Erythroblast (primary cell): ENCODE measurements at regions not wholly inside any gene's neighbourhood (a gene's known extent, or its start where the extent isn't known, plus 50 kb on each side); places are given as distances from the start of the nearest gene placed in this dataset.

ENCODE experiments used
- DNase-seq, 2 experiments: peaks; one replicate each; lab custom pipeline; 2025; lab: John Stamatoyannopoulos, UW
- GATA1 ChIP-seq: IDR thresholded peaks from 2 replicates; pipeline ENCODE4 v1.6.1; 2011; ENCODE audit warnings: low read depth, mild to moderate bottlenecking, control low read depth, low read length, moderate library complexity
- POLR2A ChIP-seq: IDR thresholded peaks from 2 replicates; pipeline ENCODE4 v1.6.1; 2011; ENCODE audit warnings: mild to moderate bottlenecking, low read length

- no peak for DNase-seq
- TF ChIP-seq POLR2A = no peak
- TF ChIP-seq GATA1 = no peak
These were observed 269.5 kb upstream of the LRRC3B start for GRCh38 chr3:26353097-26353496.

GRCh38 chr3:26358405-26358804 is 264.2 kb upstream of the LRRC3B start:
- no peak for DNase-seq
- TF ChIP-seq GATA1 (no peak), POLR2A (no peak)

GRCh38 chr3:26365706-26366105 is 256.9 kb upstream of the LRRC3B start:
- no peak for DNase-seq
- TF ChIP-seq POLR2A (no peak), GATA1 (no peak)

- no peak for DNase-seq
- TF ChIP-seq POLR2A = no peak
- TF ChIP-seq GATA1 = no peak
These were observed 254.3 kb upstream of the LRRC3B start for GRCh38 chr3:26368312-26368711.

- TF ChIP-seq GATA1 (no peak), POLR2A (no peak)
- no peak for DNase-seq
These were observed 253.4 kb upstream of the LRRC3B start for GRCh38 chr3:26369133-26369532.

GRCh38 chr3:26375843-26376530 is 246.6 kb upstream of the LRRC3B start:
- TF ChIP-seq GATA1 (no peak), POLR2A (no peak)
- no peak for DNase-seq

GRCh38 chr3:26381411-26381810 is 241.2 kb upstream of the LRRC3B start:
- DNase-seq = no peak
- TF ChIP-seq POLR2A (no peak), GATA1 (no peak)

- TF ChIP-seq GATA1 = no peak
- DNase-seq = no peak
These were observed 215.9 kb upstream of the LRRC3B start for GRCh38 chr3:26406636-26407035.

- no peak for TF ChIP-seq POLR2A
- no peak for TF ChIP-seq GATA1
- DNase-seq = no peak
These were observed 204.0 kb upstream of the LRRC3B start for GRCh38 chr3:26418553-26418952.

GRCh38 chr3:26422415-26422814 is 200.2 kb upstream of the LRRC3B start:
- no peak for DNase-seq
- TF ChIP-seq POLR2A = no peak
- no peak for TF ChIP-seq GATA1

- TF ChIP-seq GATA1 (no peak), POLR2A (no peak)
These were observed 197.5 kb upstream of the LRRC3B start for GRCh38 chr3:26425076-26425475.

GRCh38 chr3:26428992-26429391 is 193.6 kb upstream of the LRRC3B start:
- TF ChIP-seq GATA1 (no peak), POLR2A (no peak)
- no peak for DNase-seq

More at GRCh38 chr3:26425076-26425475, 197.5 kb upstream of the LRRC3B start:
- no peak for DNase-seq

GRCh38 chr3:26437678-26438077 is 184.9 kb upstream of the LRRC3B start:
- no peak for DNase-seq
- no peak for TF ChIP-seq GATA1
- TF ChIP-seq POLR2A = no peak

GRCh38 chr3:26438325-26438940 is 184.1 kb upstream of the LRRC3B start:
- DNase-seq = no peak
- TF ChIP-seq GATA1 = no peak
- no peak for TF ChIP-seq POLR2A

- DNase-seq = no peak
- no peak for TF ChIP-seq POLR2A
- no peak for TF ChIP-seq GATA1
These were observed 183.3 kb upstream of the LRRC3B start for GRCh38 chr3:26438981-26439884.
